Activated effector memory CD4-positive, alpha-beta T cell treated with Interleukin-2 at 50 U/mL for 16 hours (primary cell): ENCODE measurements at regions not wholly inside any gene's neighbourhood (a gene's known extent, or its start where the extent isn't known, plus 50 kb on each side); places are given as distances from the start of the nearest gene placed in this dataset.

Experiments
- DNase-seq: peaks from one replicate; pipeline ENCODE4 v3.0.0-alpha.2; 2020

DNA sequence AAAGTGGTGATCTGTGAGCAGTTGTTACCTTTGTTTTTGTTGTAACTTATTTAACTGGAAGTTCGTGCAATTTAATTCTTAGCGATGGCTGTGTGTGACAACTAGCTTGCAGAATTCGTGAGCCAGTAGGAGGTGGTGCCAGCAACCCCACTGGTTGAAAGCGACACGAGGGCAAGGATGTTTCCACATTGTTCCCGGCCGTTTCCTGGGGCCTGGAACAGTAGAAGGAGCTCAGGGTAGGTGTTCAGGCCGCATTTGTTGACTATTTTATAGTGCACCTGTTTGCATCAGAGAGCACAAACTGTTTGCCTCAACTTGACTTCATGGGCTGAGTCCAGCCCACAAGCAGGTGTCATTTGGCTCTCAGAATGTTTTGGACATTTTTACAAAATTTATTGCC lies 112.1 kb upstream of the PTPN1 start:
- DNase-seq = no peak

DNA sequence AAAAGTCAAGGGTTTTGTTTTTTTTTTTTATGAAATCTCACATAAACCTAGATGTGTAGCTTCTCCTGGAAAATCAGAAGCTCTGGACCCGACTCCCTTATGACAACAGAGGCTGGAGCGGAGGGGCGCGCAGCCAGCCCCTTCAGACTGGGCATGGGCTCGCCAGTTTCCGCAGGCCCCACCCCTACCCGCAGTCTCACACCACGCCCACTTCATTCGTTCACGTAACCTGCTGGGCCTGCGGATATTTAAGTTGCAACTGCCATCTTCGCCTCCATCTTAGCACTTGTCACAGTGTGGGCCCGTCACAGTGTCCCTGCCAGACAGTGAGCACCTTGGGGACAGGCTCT lies 111.7 kb upstream of the PTPN1 start:
- no peak for DNase-seq

DNA sequence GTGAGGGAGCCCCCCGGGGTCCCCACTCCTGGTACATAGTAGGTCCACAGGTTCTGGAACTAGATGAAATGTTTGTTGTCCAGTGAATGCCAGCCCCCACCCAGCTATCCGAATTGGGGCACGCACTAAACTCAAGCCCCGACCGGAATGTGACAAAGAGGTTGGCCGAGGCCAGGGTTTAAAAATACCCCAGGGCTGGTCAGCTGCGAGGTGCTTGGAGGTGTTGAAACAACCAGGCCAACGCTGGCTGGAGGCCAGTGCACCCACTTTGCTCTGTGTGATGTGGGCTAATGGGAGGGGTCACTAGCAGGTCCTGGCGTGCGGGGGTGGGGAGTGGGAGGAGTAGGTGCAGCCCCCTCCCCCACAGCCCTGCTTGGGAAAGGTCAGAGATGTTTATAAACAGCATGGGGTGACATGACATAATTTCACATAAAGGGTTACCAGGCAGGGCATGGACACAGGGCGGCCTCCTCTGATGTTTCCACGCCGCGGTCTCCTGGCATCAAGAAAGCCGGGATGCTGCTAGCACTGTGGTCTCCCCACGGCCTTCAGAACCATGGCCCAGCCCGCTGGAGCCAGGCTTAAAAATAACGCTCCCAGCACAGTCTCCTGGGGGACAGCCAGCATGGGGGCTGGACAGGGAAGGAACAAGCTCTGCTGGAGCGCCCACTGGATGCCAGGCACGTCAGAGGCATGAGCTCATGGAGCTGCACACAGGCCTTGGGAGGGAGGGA lies 111.2 kb upstream of the PTPN1 start:
- no peak for DNase-seq

- DNase-seq = no peak
Observed at GRCh38 chr20:50399555-50399916, 110.6 kb upstream of the PTPN1 start.

- DNase-seq = no peak
Observed at GRCh38 chr20:50399917-50400704, 110.1 kb upstream of the PTPN1 start.

- DNase-seq = no peak
Observed at GRCh38 chr20:50400705-50401586, 109.2 kb upstream of the PTPN1 start.

DNA sequence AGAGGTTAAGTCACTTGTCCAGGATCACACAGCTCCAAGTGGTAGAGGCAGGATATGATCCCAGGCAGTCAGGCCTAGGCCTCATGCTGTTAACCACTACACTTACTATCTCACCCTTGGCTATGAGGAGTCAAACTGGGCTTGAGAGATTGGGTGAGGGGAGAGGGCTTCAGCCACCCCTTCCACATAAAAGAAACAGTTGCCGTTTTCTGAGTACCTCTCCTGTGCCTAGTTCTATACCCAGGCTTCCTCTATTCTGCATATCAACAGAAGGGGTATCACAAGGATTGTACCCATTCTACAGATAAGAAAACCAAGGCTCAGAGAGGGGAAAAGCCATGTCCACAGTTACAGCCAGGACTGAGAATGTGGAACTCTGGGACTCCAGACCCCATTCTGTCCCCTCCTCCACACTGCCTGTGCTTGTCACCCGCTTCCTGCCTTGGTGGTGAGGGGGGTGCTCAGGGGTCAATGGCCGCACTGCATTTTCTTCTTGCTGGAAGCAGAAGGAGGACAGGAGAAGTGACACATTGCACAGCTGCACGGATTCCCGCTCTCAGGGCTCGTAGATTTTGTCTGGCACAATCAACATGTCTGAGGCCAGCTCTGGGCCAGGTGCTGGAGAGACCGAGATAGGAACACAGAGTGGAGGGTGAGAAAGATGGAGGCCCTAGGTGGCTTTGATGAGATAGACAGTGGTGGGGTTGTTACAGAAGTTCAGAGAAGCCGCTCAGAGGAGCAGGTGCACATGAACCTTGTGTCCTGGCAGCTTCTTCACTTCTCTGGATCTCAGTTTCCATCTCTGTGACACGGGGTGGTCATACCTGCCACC lies 108.4 kb upstream of the PTPN1 start:
- DNase-seq = no peak

GRCh38 chr20:50403565-50404418 lies 106.4 kb upstream of the PTPN1 start:
- no peak for DNase-seq

DNA sequence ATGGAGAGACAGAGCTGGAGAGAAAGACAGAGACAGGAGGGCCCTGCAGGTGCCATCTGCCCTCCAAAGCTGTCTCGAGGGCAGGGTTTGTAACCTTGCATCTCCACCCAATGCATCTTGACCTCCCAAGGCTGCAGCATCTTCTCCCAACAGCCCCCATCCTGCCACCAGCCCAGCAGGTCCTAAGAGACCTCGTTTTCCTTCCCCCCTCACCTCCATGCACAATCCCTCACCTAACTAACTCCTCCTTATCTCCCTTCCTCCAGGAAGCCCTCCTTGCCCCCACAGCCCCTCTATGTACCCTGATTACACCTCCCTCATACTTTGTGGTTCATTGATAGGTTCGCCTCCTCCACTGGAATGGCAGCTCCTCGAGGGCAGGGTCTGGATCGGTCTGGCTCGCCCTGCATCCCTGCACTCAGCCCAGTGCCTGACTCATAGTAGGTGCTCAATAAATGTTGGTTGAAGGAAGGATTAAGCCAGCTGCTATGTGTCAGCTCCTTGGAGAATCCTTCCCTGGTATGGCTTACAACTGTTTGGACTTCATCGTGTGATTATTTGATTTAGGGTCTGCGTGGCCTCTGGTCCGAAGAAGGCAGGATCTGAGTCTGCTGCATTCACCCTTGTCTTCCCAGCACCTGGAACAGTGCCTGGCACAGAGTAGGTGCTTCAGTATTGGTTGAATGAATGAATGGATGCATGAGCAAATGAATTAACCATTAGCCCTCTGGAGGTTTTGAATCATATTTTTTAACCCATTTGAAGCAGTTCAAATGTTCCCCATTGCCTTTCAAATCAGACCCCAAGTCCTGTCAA lies 105.6 kb upstream of the PTPN1 start:
- no peak for DNase-seq

DNA sequence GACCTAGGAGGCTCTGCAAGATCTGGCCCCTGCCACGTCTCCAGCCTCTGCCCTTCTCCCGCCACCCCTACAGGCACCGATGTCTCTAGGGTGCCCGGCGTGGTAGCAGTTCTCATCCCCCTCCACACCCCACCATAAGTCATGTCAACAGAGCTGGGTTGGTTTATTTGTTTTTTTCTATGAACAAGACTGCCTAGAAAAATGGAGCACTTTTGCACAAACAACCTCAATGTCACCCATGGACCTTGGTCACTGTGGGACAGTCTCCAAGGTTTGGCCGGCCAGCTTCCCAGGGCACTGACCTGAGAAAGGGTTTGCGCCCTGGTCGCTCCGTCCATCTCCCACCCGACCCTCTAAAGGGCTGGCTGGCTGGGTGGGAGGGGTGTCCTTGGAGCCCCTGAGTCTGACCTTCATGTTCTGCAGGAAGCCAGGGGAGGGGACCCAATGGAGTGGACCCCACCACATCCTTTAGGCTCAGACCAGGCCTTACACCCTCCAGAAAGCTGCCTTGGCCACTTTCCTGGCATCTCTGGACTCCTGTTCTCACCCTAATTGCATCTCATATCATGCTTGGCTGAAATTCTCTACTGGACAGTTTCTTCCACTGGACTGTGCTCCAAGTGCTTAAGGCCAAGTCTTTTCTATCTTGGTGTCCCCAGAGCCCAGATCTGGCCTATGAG lies 104.8 kb upstream of the PTPN1 start:
- no peak for DNase-seq

- no peak for DNase-seq
Observed at GRCh38 chr20:50405915-50406609, 104.1 kb upstream of the PTPN1 start.

DNA sequence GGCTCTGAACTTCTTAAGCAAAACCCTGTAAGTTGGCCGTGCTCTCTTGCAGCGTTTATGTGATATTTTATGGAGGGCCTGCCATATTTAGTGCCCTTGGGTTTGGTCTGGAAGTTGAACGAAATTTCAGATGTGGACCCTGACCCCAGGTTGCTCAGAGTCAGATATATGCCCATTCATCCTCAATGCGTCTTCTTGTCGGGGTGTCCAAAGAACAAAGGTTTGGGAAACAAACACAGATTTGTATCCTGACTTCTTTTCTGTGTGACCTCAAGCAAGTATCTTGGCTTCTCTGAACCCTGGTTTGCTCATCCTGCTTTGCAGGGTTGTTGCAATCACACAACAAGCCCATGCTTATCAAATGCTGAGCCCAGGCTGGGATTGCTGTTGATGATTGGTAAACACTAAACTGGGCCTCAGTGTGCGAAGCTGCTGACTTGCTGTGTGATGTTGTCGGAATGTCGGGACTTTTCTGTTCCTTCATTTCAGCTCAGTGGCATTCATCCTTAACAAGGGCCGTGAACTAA lies 103.5 kb upstream of the PTPN1 start:
- no peak for DNase-seq

GRCh38 chr20:50408526-50409364 lies 101.4 kb upstream of the PTPN1 start:
- DNase-seq = no peak

DNA sequence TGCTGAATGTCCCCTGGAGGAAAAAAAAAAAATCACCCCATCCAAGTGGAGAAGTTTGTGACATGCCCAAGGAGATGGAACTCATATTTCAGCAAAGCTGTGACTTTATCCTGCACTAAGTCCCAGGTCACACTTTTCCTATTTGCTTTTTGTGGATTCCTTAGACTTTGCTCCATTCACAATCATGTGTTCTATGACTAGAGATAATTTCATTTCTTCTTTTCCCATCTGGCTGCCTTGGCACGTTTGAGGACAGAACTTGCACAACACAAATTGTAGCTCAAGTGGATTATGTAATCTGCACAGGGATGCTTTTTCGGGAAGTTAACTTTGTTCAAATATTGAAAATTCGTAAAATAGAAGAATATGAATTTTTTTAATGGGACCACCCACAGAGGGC lies 100.7 kb upstream of the PTPN1 start:
- DNase-seq = no peak

DNA sequence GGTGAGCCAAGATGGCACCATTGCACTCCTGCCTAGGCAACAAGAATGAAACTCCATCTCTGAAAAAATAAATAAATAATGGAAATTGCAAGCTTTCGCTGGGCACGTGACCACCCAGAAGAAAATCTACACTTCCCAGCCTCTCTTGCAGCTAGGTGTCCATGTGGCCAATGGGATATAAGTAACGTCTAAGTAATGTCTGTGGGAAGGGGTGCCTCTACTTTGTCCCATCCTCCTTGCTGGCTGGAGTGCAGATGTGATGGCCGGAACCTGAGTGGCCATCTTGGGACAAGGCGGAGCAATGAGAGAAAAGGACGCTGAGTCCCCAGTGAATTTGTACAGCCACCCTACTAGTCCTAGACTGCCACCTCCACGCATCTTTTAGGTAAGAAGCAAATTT lies 99.8 kb upstream of the PTPN1 start:
- no peak for DNase-seq

DNA sequence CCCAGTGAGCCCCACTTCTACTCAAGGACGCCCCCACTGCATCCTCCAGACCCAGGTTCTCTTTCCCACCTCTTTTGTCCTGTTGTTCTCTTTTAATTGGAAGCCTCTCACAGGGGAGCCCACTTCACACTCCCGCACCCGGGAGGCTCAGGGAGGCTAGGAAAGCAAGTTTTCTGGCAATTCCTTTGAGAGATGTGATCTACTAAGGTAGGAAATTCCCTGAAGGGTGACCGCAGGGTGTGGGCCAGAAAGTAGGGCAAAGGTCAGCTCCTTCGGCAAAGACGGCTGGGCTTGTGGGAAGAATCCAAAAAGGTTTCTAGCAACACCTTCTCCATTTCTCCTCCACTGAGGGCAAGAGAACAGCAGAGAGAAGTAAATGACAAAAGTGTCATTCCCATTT lies 98.1 kb upstream of the PTPN1 start:
- no peak for DNase-seq

DNA sequence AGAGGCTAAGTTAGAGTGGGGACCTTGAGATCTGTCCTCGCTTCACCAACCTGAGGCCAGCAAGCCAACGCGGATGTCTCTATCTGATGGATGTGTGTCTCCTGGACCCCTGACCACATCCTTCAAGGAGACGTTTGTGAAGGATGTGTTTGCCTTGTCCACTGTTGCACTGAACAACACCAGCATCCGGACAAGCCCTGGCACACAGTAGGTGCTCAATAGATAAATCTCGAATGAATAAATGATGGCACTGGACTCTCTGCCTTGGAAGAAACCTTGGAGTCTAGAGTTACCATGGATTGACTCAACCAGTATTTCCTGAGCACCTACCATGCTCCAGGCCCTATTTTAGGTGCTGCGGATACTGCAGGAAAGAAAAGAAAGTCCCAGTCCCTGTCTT lies 97.7 kb upstream of the PTPN1 start:
- DNase-seq = no peak

DNA sequence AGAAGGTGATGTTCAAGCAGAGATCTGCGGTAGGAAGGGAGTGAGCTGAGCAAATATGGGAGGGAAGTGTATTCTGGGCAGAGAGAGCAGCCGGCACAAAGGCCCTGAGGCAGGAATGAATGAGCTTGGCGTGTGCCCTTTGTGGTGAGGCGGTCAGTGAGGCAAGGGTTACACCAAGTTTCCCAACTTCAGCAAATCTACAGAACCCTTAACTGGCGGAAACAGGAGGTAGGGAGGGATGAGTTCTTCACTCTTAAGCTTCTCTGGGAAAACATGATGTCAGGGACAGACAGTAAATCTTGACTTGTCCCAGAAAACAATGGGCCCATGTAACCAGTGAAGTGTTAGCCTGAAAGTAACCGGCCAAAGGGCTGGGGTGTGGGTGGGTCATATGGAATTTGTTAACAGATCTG lies 97.1 kb upstream of the PTPN1 start:
- no peak for DNase-seq
